Adrenal gland (tissue), 9 donors: ENCODE measurements at regions not wholly inside any gene's neighbourhood (a gene's known extent, or its start where the extent isn't known, plus 50 kb on each side); places are given as distances from the start of the nearest gene placed in this dataset.

Experiments used
- DNase-seq, 7 donors: peaks; one replicate each; pipeline ENCODE4 v3.0.0-alpha.2; 2019 to 2020
- H3K27ac ChIP-seq, 5 donors: fragments of 200-600 bp; sonication (generic) in 4 of 5; 1 replicate in 3 of 5; 2 replicates in 2 of 5; pipeline versions ENCODE4 v1.5.1 to v1.8.0; 2016 to 2020; ENCODE audit warnings: mild to moderate bottlenecking in 1 of 5
- H3K27me3 ChIP-seq: fragments of 200-600 bp; 2 replicates; pipeline ENCODE4 v1.8.0; 2021
- H3K36me3 ChIP-seq, 2 donors: fragments of 200-600 bp; replicated peaks in 1 of 2; 1 replicate in 1 of 2; 2 replicates in 1 of 2; pipeline versions ENCODE4 v1.5.1 to v1.8.0; 2018 to 2022
- H3K4me1 ChIP-seq, 2 donors: fragments of 200-600 bp; replicated peaks in 1 of 2; 1 replicate in 1 of 2; 2 replicates in 1 of 2; pipeline versions ENCODE4 v1.5.1 to v1.8.0; 2018 to 2021
- H3K4me3 ChIP-seq, 4 donors: fragments of 200-600 bp; sonication (generic) in 3 of 4; one replicate each; pipeline ENCODE4 v1.5.1; 2016 to 2018
- H3K9me3 ChIP-seq, 3 donors: fragments of 200-600 bp; sonication (generic) in 1 of 3; replicated peaks in 1 of 3; 1 replicate in 2 of 3; 2 replicates in 1 of 3; pipeline versions ENCODE4 v1.5.1 to v1.8.0; 2016 to 2021
- CTCF ChIP-seq, 6 experiments: fragments of 450-650 bp in 4 of 6; fragments of 200-600 bp in 2 of 6; sonication (generic) in 1 of 6; IDR thresholded peaks; 1 replicate in 5 of 6; 2 replicates in 1 of 6; pipeline versions ENCODE4 v1.5.1 to v1.8.0; 2016 to 2021; ENCODE audit warnings: antibody characterized with exemption in 6 of 6, mild to moderate bottlenecking in 2 of 6, moderate library complexity in 1 of 6
- POLR2A ChIP-seq, 2 donors: fragments of 450-650 bp; IDR thresholded peaks; one replicate each; pipeline ENCODE4 v1.6.1; 2017; ENCODE audit warnings: antibody characterized with exemption in 2 of 2, mild to moderate bottlenecking in 2 of 2, moderate library complexity in 1 of 2
- WGBS, 4 donors: extraction: QIAGEN DNeasy Blood & Tissue Kit in 2 of 4; methylation state at CpG; one replicate each; pipeline versions ENCODE4 v1.1.5 to v1.1.7; 2013 to 2017; 5-methylcytosine and 5-hydroxymethylcytosine counted together
- intact Hi-C, 2 donors: fragments of 100-400 bp; cut with DNase I; formaldehyde crosslinking; loops; one replicate each; pipeline versions ENCODE4 v1.14.1 to v1.15.0; 2022 to 2023
- donor health status: healthy with polysubstance abuse.
- donor health status: Bipolar disorder and iron deficiency.
- donor health status: DM: yes; HTN: yes; CAD: no.
- donor health status: DM: no; HTN: no; CAD: no.
- donor health status: DM: no; HTN: no; CAD: no.

- Histone ChIP-seq H3K36me3 (no peaks in the 10 kb centered on the region), H3K9me3 (no peaks in the 10 kb centered on the region), H3K4me1 (no peaks in the 10 kb centered on the region), H3K27me3 (no peaks in the 10 kb centered on the region), H3K27ac (no peak overlapping the region), H3K4me3 (no peak overlapping the region)
- TF ChIP-seq CTCF (IDR thresholded peaks at IDR 0.05) (no peak), POLR2A (IDR thresholded peaks at IDR 0.05) (no peak)
- intact Hi-C loops: no loop called here
- DNase-seq: no peak
Measured at GRCh38 chr6:145034664-145035063, 700.7 kb downstream of the EPM2A start.

GRCh38 chr6:145036236-145036635 is 699.1 kb downstream of the EPM2A start:
- Histone ChIP-seq H3K36me3 (no peaks in the 10 kb centered on the region), H3K4me1 (no peaks in the 10 kb centered on the region), H3K9me3 (no peaks in the 10 kb centered on the region), H3K27me3 (no peaks in the 10 kb centered on the region), H3K27ac (no peak overlapping the region), H3K4me3 (no peak overlapping the region)
- no peak for DNase-seq
- no peak for TF ChIP-seq CTCF (IDR thresholded peaks at IDR 0.05)
- TF ChIP-seq POLR2A (IDR thresholded peaks at IDR 0.05): no peak
- 84 to 90% (median 89%) methylated on average over 5 of the region's 5 CpGs for WGBS, 4 donors
- intact Hi-C loops: no loop called here

- Histone ChIP-seq H3K9me3 (no peaks in the 10 kb centered on the region), H3K36me3 (no peaks in the 10 kb centered on the region), H3K27ac (no peak overlapping the region), H3K27me3 (no peaks in the 10 kb centered on the region), H3K4me1 (no peaks in the 10 kb centered on the region), H3K4me3 (no peak overlapping the region)
- TF ChIP-seq CTCF (IDR thresholded peaks at IDR 0.05) (no peak), POLR2A (IDR thresholded peaks at IDR 0.05) (no peak)
- DNase-seq: peak in 5 of 7 donors; percentile 5 to 62 (median 26)
- 57 to 72% (median 67%) methylated on average over 3 of the region's 3 CpGs for WGBS, 4 donors
- intact Hi-C loops: no loop called here
Measured at GRCh38 chr6:145036848-145037567, 698.3 kb downstream of the EPM2A start.

- H3K27me3 ChIP-seq: no peaks in the 10 kb centered on the region
- no peaks in the 10 kb centered on the region for H3K4me1 ChIP-seq
- no peak overlapping the region for H3K27ac ChIP-seq
- H3K9me3 ChIP-seq: no peaks in the 10 kb centered on the region
- 92 to 93% (median 93%) methylated on average over 5 of the region's 5 CpGs for WGBS, 4 donors
- TF ChIP-seq CTCF (IDR thresholded peaks at IDR 0.05): no peak
- TF ChIP-seq POLR2A (IDR thresholded peaks at IDR 0.05): no peak
- H3K36me3 ChIP-seq: no peaks in the 10 kb centered on the region
- DNase-seq: no peak
- intact Hi-C loops: no loop called here
- H3K4me3 ChIP-seq: no peak overlapping the region
Measured at GRCh38 chr6:145042559-145042958, 692.8 kb downstream of the EPM2A start.
